ENCODE measurements at regions not wholly inside any gene's neighbourhood (a gene's known extent, or its start where the extent isn't known, plus 50 kb on each side); places are given as distances from the start of the nearest gene placed in this dataset.

- ChIA-PET POLR2A (no interaction called here), CTCF (no interaction called here)
- no peaks in the 10 kb centered on the region for H3K4me1 ChIP-seq (ENCODE audit: control insufficient read depth, insufficient read depth, low read length)
- H3K9me3 ChIP-seq (ENCODE audit: control insufficient read depth, insufficient read depth, low read depth, low read length): no peaks in the 10 kb centered on the region
- no peak for TF ChIP-seq ZNF174 (tag by site-specific recombination; IDR thresholded peaks at IDR 0.05)
- TF ChIP-seq ZNF37A (tag by site-specific recombination; IDR thresholded peaks at IDR 0.05): no peak
- no peak for TF ChIP-seq ZNF621 (tag by site-specific recombination; IDR thresholded peaks at IDR 0.05)
- TF ChIP-seq ZNF248 (tag by site-specific recombination; IDR thresholded peaks at IDR 0.05): no peak
- no peak for TF ChIP-seq ZNF398 (tag by site-specific recombination; IDR thresholded peaks at IDR 0.05)
- no peak for TF ChIP-seq PRDM10 (tag by site-specific recombination; IDR thresholded peaks at IDR 0.05)
- no peak for TF ChIP-seq REST (tag by site-specific recombination; IDR thresholded peaks at IDR 0.05)
- TF ChIP-seq, protein P1, sequence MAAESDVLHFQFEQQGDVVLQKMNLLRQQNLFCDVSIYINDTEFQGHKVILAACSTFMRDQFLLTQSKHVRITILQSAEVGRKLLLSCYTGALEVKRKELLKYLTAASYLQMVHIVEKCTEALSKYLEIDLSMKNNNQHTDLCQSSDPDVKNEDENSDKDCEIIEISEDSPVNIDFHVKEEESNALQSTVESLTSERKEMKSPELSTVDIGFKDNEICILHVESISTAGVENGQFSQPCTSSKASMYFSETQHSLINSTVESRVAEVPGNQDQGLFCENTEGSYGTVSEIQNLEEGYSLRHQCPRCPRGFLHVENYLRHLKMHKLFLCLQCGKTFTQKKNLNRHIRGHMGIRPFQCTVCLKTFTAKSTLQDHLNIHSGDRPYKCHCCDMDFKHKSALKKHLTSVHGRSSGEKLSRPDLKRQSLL (tag by site-specific recombination; IDR thresholded peaks at IDR 0.05): no peak
- TF ChIP-seq, protein P2, sequence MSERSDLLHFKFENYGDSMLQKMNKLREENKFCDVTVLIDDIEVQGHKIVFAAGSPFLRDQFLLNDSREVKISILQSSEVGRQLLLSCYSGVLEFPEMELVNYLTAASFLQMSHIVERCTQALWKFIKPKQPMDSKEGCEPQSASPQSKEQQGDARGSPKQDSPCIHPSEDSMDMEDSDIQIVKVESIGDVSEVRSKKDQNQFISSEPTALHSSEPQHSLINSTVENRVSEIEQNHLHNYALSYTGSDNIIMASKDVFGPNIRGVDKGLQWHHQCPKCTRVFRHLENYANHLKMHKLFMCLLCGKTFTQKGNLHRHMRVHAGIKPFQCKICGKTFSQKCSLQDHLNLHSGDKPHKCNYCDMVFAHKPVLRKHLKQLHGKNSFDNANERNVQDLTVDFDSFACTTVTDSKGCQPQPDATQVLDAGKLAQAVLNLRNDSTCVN (tag by site-specific recombination; optimal IDR thresholded peaks at IDR 0.05): no peak
- TF ChIP-seq MYNN (tag by site-specific recombination; IDR thresholded peaks at IDR 0.05; ENCODE audit: borderline replicate concordance): no peak
- no peak for TF ChIP-seq ZNF223 (tag by site-specific recombination; IDR thresholded peaks at IDR 0.05)
- no peak for TF ChIP-seq ZNF19 (tag by site-specific recombination; IDR thresholded peaks at IDR 0.05; ENCODE audit: low read depth)
- H3K27ac ChIP-seq (ENCODE audit: extremely low read depth, low read depth, low read length): no peak overlapping the region
- H3K36me3 ChIP-seq (ENCODE audit: control insufficient read depth in 2 of 2, insufficient read depth in 1 of 2, low read length in 2 of 2): no peaks in the 10 kb centered on the region
- H3K4me3 ChIP-seq (ENCODE audit: low read depth, low read length): no peak overlapping the region
Measured at GRCh38 chr9:117952581-117952980, 248.4 kb downstream of the TLR4 start.

DNA sequence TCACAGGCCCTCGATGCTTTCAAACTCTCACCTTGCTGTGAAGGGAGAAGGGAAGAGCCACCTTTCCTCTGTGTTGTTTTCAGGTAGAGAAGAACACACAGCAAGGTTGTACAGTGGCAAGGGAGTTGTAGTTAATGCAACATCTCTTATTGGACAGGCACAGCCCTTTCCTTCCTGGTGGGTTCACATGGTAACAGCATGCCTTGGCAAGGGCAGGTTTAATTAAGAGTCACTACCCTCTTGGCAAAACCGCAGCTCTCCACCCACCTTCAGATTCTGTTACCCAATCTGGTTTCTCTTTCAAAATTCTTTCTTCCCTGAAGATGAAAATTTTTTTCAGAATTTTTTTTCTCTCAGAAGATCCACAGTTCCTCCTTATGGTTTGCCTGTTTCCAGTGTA, 253.1 kb downstream of the TLR4 start:
- Histone ChIP-seq H3K27ac (ENCODE audit: extremely low read depth, low read depth, low read length) (no peak overlapping the region), H3K9me3 (ENCODE audit: control insufficient read depth, insufficient read depth, low read depth, low read length) (no peaks in the 10 kb centered on the region), H3K36me3 (ENCODE audit: control insufficient read depth in 2 of 2, insufficient read depth in 1 of 2, low read length in 2 of 2) (no peaks in the 10 kb centered on the region), H3K4me1 (ENCODE audit: control insufficient read depth, insufficient read depth, low read length) (no peaks in the 10 kb centered on the region), H3K4me3 (ENCODE audit: low read depth, low read length) (no peak overlapping the region)
- ChIA-PET CTCF (interaction anchor here (0.7 kb wide), 1 partner anchor 249 kb away, joined by 3 read pairs; no protein-coding TSS in a partner anchor), POLR2A (no interaction called here)
- TF ChIP-seq ZNF140 (tag by site-specific recombination; IDR thresholded peaks at IDR 0.05) (no peak), ZNF394 (tag by site-specific recombination; IDR thresholded peaks at IDR 0.05; ENCODE audit: borderline replicate concordance) (no peak), ZNF10 (tag by site-specific recombination; IDR thresholded peaks at IDR 0.05) (no peak)

Data from HEK293 (cell line).